ES-I3 (cell line): ENCODE measurements at regions not wholly inside any gene's neighbourhood (a gene's known extent, or its start where the extent isn't known, plus 50 kb on each side); places are given as distances from the start of the nearest gene placed in this dataset.

Source experiments
- H3K36me3 ChIP-seq: 2 replicates; pipeline ENCODE4 v1.6.1; 2013; ENCODE audit warnings: mild to moderate bottlenecking, low read length, control low read depth, moderate library complexity; ENCODE audit not compliant: insufficient read depth
- H3K4me1 ChIP-seq: 2 replicates; pipeline ENCODE4 v1.6.1; 2013; ENCODE audit warnings: mild to moderate bottlenecking, control low read depth, low read length; ENCODE audit not compliant: insufficient read depth
- H3K9ac ChIP-seq: 2 replicates; pipeline ENCODE4 v1.6.1; 2013; ENCODE audit warnings: low read depth, mild to moderate bottlenecking, low read length, moderate library complexity
- H3K9me3 ChIP-seq: 2 replicates; pipeline ENCODE4 v1.6.1; 2013; ENCODE audit warnings: mild to moderate bottlenecking, low read length, moderate library complexity; ENCODE audit not compliant: control insufficient read depth, insufficient read depth

GRCh38 chrX:36575670-36576069, 432.5 kb upstream of the FAM47C start:
- no peaks in the 10 kb centered on the region for H3K9me3 ChIP-seq
- no peak overlapping the region for H3K9ac ChIP-seq
- H3K4me1 ChIP-seq, result peaks cover 11% of the 10 kb centered on the region; the same call in 1 of the 2 replicates
- no peaks in the 10 kb centered on the region for H3K36me3 ChIP-seq

- Histone ChIP-seq H3K9me3 (no peaks in the 10 kb centered on the region), H3K36me3 (no peaks in the 10 kb centered on the region), H3K9ac (no peak overlapping the region), H3K4me1 (peaks cover 11% of the 10 kb centered on the region; the same call in 1 of the 2 replicates)
These were observed 431.2 kb upstream of the FAM47C start for GRCh38 chrX:36577006-36577405.

- no peaks in the 10 kb centered on the region for H3K9me3 ChIP-seq
- no peaks in the 10 kb centered on the region for H3K36me3 ChIP-seq
- H3K9ac ChIP-seq, result no peak overlapping the region
These were observed 427.1 kb upstream of the FAM47C start for GRCh38 chrX:36581030-36581429.

GRCh38 chrX:36583674-36584073, 424.5 kb upstream of the FAM47C start:
- no peaks in the 10 kb centered on the region for H3K9me3 ChIP-seq

More at GRCh38 chrX:36581030-36581429, 427.1 kb upstream of the FAM47C start:
- H3K4me1 ChIP-seq, result peaks cover 5% of the 10 kb centered on the region; the same call in 1 of the 2 replicates

GRCh38 chrX:36609616-36610585, 398.3 kb upstream of the FAM47C start:
- Histone ChIP-seq H3K9me3 (no peaks in the 10 kb centered on the region), H3K9ac (no peak overlapping the region), H3K36me3 (no peaks in the 10 kb centered on the region), H3K4me1 (no peaks in the 10 kb centered on the region)

More at GRCh38 chrX:36583674-36584073, 424.5 kb upstream of the FAM47C start:
- no peak overlapping the region for H3K9ac ChIP-seq
- H3K4me1 ChIP-seq, result no peaks in the 10 kb centered on the region
- no peaks in the 10 kb centered on the region for H3K36me3 ChIP-seq

- Histone ChIP-seq H3K9me3 (no peaks in the 10 kb centered on the region), H3K9ac (no peak overlapping the region), H3K4me1 (no peaks in the 10 kb centered on the region), H3K36me3 (no peaks in the 10 kb centered on the region)
These were observed 381.3 kb upstream of the FAM47C start for GRCh38 chrX:36626898-36627297.

GRCh38 chrX:36640232-36640631, 367.9 kb upstream of the FAM47C start:
- Histone ChIP-seq H3K9ac (no peak overlapping the region), H3K36me3 (no peaks in the 10 kb centered on the region), H3K4me1 (peaks cover 3% of the 10 kb centered on the region; the same call in 1 of the 2 replicates), H3K9me3 (no peaks in the 10 kb centered on the region)

- Histone ChIP-seq H3K36me3 (no peaks in the 10 kb centered on the region), H3K4me1 (peaks cover 3% of the 10 kb centered on the region; the same call in 1 of the 2 replicates), H3K9ac (no peak overlapping the region), H3K9me3 (no peaks in the 10 kb centered on the region)
These were observed 366.1 kb upstream of the FAM47C start for GRCh38 chrX:36642052-36642451.

GRCh38 chrX:36650622-36651021, 357.5 kb upstream of the FAM47C start:
- Histone ChIP-seq H3K9me3 (no peaks in the 10 kb centered on the region), H3K9ac (no peak overlapping the region), H3K4me1 (no peaks in the 10 kb centered on the region), H3K36me3 (no peaks in the 10 kb centered on the region)

- no peaks in the 10 kb centered on the region for H3K36me3 ChIP-seq
- no peaks in the 10 kb centered on the region for H3K9me3 ChIP-seq
- H3K4me1 ChIP-seq, result no peaks in the 10 kb centered on the region
- H3K9ac ChIP-seq, result no peak overlapping the region
These were observed 324.7 kb upstream of the FAM47C start for GRCh38 chrX:36683507-36683906.

GRCh38 chrX:36684053-36684452, 324.1 kb upstream of the FAM47C start:
- H3K9me3 ChIP-seq, result no peaks in the 10 kb centered on the region
- H3K4me1 ChIP-seq, result no peaks in the 10 kb centered on the region
- H3K9ac ChIP-seq, result no peak overlapping the region
- no peaks in the 10 kb centered on the region for H3K36me3 ChIP-seq

- no peak overlapping the region for H3K9ac ChIP-seq
- H3K9me3 ChIP-seq, result no peaks in the 10 kb centered on the region; the same call in 1 of the 2 replicates
- H3K4me1 ChIP-seq, result no peaks in the 10 kb centered on the region
- no peaks in the 10 kb centered on the region for H3K36me3 ChIP-seq
These were observed 286.2 kb upstream of the FAM47C start for GRCh38 chrX:36721990-36722389.

GRCh38 chrX:36753602-36754001, 254.6 kb upstream of the FAM47C start:
- Histone ChIP-seq H3K36me3 (no peaks in the 10 kb centered on the region), H3K9ac (no peak overlapping the region), H3K4me1 (no peaks in the 10 kb centered on the region)

GRCh38 chrX:36787752-36788151, 220.4 kb upstream of the FAM47C start:
- Histone ChIP-seq H3K9me3 (no peaks in the 10 kb centered on the region), H3K4me1 (peaks cover 5% of the 10 kb centered on the region), H3K36me3 (no peaks in the 10 kb centered on the region), H3K9ac (no peak overlapping the region)

More at GRCh38 chrX:36753602-36754001, 254.6 kb upstream of the FAM47C start:
- H3K9me3 ChIP-seq, result no peaks in the 10 kb centered on the region

- Histone ChIP-seq H3K9me3 (no peaks in the 10 kb centered on the region), H3K9ac (no peak overlapping the region)
These were observed 205.0 kb upstream of the FAM47C start for GRCh38 chrX:36803151-36803550.

More at GRCh38 chrX:36803151-36803550, 205.0 kb upstream of the FAM47C start:
- Histone ChIP-seq H3K36me3 (no peaks in the 10 kb centered on the region), H3K4me1 (peaks cover 4% of the 10 kb centered on the region; the same call in 1 of the 2 replicates)
